ENCODE measurements at regions not wholly inside any gene's neighbourhood (a gene's known extent, or its start where the extent isn't known, plus 50 kb on each side); places are given as distances from the start of the nearest gene placed in this dataset.
A peak's percentile ranks its signal among the peaks of the same experiment; 100 is the strongest.

DNA sequence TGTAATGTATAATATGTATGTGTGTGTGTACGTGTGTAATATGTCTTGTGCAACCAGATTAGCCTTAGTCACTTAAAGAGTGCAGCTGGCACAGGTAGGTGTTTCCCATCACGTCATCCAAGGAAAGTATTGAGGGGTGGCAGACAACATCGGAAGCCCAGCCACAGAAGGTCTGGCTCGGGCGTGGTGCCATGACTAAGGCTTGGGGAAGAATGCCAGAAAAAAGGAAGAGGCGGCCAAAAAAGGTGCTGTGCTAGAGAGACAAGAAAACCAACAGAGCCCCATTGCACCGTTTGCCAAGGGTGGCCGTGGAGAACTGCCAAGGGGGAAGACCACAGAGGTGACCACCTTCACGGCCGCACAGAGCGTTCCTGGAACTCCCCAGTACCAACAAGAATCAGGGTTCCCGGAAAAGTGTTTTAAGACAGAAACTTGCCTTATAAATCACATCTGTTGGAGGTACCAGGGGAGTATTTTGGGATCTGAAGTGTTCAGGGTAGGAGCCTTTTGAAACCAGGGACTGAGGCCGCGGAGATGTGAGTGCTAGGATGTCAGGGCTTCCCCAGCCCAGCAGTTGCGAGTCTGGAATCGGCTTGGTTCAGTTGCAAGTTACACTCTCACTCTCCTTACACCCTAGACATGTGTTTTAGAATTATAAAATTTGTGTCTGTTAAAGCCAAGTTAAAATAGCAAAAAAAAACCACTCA lies 131.2 kb upstream of the DYRK2 start:
- Mint-ChIP-seq H3K4me1 (ENCODE audit: low read depth, unreplicated experiment) (peaks cover 49% of the 10 kb centered on the region), H3K4me3 (ENCODE audit: low read depth, unreplicated experiment) (peak overlapping the region; percentile 11), H3K27me3 (ENCODE audit: unreplicated experiment) (no peaks in the 10 kb centered on the region), H3K9me3 (ENCODE audit: low read depth, unreplicated experiment) (peaks cover 3% of the 10 kb centered on the region), H3K36me3 (ENCODE audit: insufficient read depth, unreplicated experiment) (peaks cover 11% of the 10 kb centered on the region), H3K27ac (ENCODE audit: unreplicated experiment) (peak overlapping the region; percentile 64)
- DNase-seq, result peak; percentile 87
- intact Hi-C loops (cut with micrococcal nuclease; ENCODE audit: unreplicated experiment), result loop anchor here (2.0 to 5.0 kb wide), 4 partner anchors 75 to 230 kb away; partner anchors contain the start of gene DYRK2
- TF ChIP-seq, protein P1, sequence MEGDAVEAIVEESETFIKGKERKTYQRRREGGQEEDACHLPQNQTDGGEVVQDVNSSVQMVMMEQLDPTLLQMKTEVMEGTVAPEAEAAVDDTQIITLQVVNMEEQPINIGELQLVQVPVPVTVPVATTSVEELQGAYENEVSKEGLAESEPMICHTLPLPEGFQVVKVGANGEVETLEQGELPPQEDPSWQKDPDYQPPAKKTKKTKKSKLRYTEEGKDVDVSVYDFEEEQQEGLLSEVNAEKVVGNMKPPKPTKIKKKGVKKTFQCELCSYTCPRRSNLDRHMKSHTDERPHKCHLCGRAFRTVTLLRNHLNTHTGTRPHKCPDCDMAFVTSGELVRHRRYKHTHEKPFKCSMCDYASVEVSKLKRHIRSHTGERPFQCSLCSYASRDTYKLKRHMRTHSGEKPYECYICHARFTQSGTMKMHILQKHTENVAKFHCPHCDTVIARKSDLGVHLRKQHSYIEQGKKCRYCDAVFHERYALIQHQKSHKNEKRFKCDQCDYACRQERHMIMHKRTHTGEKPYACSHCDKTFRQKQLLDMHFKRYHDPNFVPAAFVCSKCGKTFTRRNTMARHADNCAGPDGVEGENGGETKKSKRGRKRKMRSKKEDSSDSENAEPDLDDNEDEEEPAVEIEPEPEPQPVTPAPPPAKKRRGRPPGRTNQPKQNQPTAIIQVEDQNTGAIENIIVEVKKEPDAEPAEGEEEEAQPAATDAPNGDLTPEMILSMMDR (IDR thresholded peaks at IDR 0.05; ENCODE audit: unreplicated experiment), result no peak
- BruUV-seq (replicated peaks), result no TSS peak
- CTCF ChIA-PET, result interaction anchor here (0.5 to 0.6 kb wide), 2 partner anchors 161 to 417 kb away, joined by 3 read pairs; no protein-coding TSS in a partner anchor

DNA sequence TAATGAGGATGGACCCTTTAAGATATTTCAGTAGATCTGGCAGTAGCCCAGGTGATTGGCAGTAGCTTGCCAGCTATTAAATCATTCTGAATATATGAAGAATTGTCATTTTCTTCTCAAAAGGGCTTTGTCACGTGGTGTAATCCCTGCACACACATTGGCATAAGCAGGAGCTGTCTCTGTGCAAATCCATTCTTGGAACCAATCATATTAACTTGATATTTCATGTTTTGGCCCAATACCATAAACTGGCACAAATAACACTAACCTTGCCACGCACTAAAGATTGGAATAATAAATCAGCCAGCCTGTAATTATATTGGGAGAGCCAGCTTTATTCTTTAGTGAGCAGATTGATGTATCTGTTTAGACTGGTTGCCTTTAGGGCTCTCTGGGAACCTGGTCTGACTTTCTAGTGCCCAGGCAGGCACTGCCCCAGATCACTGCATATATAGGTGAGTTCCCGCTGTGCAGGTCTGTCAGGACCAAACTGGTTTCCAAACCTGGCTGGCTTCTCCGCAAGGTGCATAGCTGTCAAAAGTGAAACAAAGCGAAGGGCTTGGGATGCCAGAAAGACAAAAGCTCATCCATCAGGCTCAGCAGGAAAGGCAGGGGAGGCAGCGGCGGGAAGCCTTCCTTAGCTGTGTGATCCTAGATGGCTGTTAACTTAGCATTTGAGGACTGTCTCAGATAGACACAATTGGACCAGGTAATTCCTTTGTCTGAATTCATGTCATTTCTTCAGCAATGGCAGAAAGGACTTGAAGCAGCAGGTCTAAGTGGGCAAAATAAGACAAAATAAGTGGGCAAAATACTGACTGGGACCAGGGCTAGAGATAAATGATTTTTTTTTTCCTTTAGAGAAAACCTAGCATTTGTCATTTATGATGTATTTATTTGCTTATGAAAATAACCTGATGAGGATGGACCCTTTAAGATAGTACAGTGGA lies 128.8 kb upstream of the DYRK2 start:
- no TSS peak for BruUV-seq (replicated peaks)
- TF ChIP-seq, protein P1 (IDR thresholded peaks at IDR 0.05; ENCODE audit: unreplicated experiment), result no peak
- peaks cover 11% of the 10 kb centered on the region for H3K36me3 Mint-ChIP-seq (ENCODE audit: insufficient read depth, unreplicated experiment)
- H3K9me3 Mint-ChIP-seq (ENCODE audit: low read depth, unreplicated experiment), result no peaks in the 10 kb centered on the region
- CTCF ChIA-PET, result no interaction called here
- H3K4me1 Mint-ChIP-seq (ENCODE audit: low read depth, unreplicated experiment), result peaks cover 29% of the 10 kb centered on the region
- intact Hi-C loops (cut with micrococcal nuclease; ENCODE audit: unreplicated experiment), result loop anchor here (5.0 kb wide), 3 partner anchors 77 to 228 kb away; partner anchors contain the start of gene DYRK2
- DNase-seq, result no peak
- H3K27ac Mint-ChIP-seq (ENCODE audit: unreplicated experiment), result no peak overlapping the region
- H3K27me3 Mint-ChIP-seq (ENCODE audit: unreplicated experiment), result no peaks in the 10 kb centered on the region
- H3K4me3 Mint-ChIP-seq (ENCODE audit: low read depth, unreplicated experiment), result no peak overlapping the region

DNA sequence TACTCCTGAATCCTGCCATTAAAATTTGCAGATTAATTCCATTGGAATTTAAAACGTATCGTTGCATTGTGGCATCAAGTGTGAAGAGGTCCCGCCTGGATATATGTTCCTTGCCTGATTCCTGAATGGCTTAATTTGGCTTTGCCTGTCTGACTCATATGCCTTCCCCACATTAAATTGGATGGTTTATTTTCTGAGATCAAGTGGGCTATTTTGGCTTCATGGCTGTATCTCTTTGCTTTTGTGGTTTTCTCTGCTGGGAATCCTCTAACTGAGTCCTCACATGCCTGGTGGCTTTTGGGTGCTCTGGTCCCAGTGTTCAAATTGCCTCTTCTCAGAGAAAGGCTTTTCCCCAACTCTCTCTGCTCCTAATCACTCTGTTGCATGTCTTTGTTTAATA lies 127.9 kb upstream of the DYRK2 start:
- intact Hi-C loops (cut with micrococcal nuclease; ENCODE audit: unreplicated experiment), result no loop called here

DNA sequence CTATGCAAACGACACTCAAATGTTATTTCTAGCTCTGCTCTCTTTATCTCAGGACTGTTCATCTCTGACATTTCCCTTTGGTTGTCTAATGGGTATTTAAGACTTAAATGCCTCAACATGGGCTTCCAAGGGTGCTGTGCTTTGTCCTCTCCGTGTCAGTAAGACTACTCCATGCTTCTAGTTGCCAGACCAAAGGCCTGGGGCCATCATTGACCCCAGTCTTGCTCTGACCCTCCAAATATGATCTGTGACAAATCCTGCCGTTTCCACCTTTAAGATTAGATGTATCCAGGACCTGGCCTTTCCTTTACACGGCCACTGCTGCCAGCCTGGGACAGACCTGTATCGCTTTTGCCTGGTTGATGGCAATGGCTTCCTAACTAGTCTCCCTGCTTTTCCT lies 126.3 kb upstream of the DYRK2 start:
- no peak for DNase-seq
- Mint-ChIP-seq H3K4me1 (ENCODE audit: low read depth, unreplicated experiment) (peaks cover 14% of the 10 kb centered on the region), H3K27me3 (ENCODE audit: unreplicated experiment) (no peaks in the 10 kb centered on the region), H3K27ac (ENCODE audit: unreplicated experiment) (no peak overlapping the region), H3K4me3 (ENCODE audit: low read depth, unreplicated experiment) (no peak overlapping the region), H3K36me3 (ENCODE audit: insufficient read depth, unreplicated experiment) (peaks cover 3% of the 10 kb centered on the region), H3K9me3 (ENCODE audit: low read depth, unreplicated experiment) (no peaks in the 10 kb centered on the region)
- CTCF ChIA-PET, result no interaction called here
- intact Hi-C loops (cut with micrococcal nuclease; ENCODE audit: unreplicated experiment), result no loop called here
- no TSS peak for BruUV-seq (replicated peaks)
- TF ChIP-seq, protein P1 (IDR thresholded peaks at IDR 0.05; ENCODE audit: unreplicated experiment), result no peak

More for the DNA sequence above, 127.9 kb upstream of the DYRK2 start:
- H3K9me3 Mint-ChIP-seq (ENCODE audit: low read depth, unreplicated experiment), result no peaks in the 10 kb centered on the region
- H3K36me3 Mint-ChIP-seq (ENCODE audit: insufficient read depth, unreplicated experiment), result peaks cover 10% of the 10 kb centered on the region
- H3K27me3 Mint-ChIP-seq (ENCODE audit: unreplicated experiment), result no peaks in the 10 kb centered on the region
- no peak overlapping the region for H3K27ac Mint-ChIP-seq (ENCODE audit: unreplicated experiment)
- peaks cover 23% of the 10 kb centered on the region for H3K4me1 Mint-ChIP-seq (ENCODE audit: low read depth, unreplicated experiment)
- TF ChIP-seq, protein P1 (IDR thresholded peaks at IDR 0.05; ENCODE audit: unreplicated experiment), result no peak
- DNase-seq, result no peak
- no peak overlapping the region for H3K4me3 Mint-ChIP-seq (ENCODE audit: low read depth, unreplicated experiment)
- BruUV-seq (replicated peaks), result no TSS peak
- CTCF ChIA-PET, result no interaction called here
